GM18870 (cell line): ENCODE measurements at regions not wholly inside any gene's neighbourhood (a gene's known extent, or its start where the extent isn't known, plus 50 kb on each side); places are given as distances from the start of the nearest gene placed in this dataset.
"Not testable (repeated sequence)": the region's sequence is repeated elsewhere in the genome, so short reads cannot be mapped to it uniquely, and the experiment has no call there.

ENCODE experiments used
- ATAC-seq: cut with Tn5 transposase; IDR thresholded peaks from one replicate; pipeline ENCODE4 v1.9.1; 2021; ENCODE audit warnings: moderate library complexity; ENCODE audit not compliant: unreplicated experiment

GRCh38 chr15:20348291-20348899 lies 193.2 kb downstream of the GOLGA6L6 start:
- no peak for ATAC-seq

GRCh38 chr15:20346082-20346805 lies 195.4 kb downstream of the GOLGA6L6 start:
- no peak for ATAC-seq

DNA sequence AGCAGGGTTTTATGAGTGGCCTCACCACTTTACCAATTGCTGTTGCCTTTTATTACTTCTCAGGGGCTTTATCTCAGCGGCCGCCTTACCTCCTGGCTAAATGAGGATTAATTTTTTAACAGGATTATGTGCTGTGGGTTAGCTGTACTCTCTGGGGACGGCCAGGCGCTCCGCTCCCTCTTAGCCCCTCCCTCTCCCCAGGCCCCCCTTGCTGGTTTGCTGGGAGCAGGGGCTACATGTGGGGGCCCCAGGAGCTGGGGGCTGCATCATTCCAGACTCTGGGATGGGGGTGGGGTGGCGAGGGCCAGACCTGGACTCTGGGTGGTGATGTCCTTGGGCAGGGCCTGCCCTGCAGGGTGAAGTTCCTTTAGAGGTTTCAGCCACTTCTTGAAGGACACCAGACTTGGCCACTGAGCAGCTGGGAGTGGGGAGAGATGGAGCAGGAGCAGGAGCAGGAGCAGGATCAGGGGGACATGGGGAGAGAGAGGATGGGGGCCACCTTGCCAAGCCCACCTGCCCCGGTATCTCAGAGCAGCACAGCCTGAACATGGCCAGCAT lies 196.1 kb downstream of the GOLGA6L6 start:
- ATAC-seq: no peak

GRCh38 chr15:20344601-20345400 lies 196.8 kb downstream of the GOLGA6L6 start:
- no peak for ATAC-seq

DNA sequence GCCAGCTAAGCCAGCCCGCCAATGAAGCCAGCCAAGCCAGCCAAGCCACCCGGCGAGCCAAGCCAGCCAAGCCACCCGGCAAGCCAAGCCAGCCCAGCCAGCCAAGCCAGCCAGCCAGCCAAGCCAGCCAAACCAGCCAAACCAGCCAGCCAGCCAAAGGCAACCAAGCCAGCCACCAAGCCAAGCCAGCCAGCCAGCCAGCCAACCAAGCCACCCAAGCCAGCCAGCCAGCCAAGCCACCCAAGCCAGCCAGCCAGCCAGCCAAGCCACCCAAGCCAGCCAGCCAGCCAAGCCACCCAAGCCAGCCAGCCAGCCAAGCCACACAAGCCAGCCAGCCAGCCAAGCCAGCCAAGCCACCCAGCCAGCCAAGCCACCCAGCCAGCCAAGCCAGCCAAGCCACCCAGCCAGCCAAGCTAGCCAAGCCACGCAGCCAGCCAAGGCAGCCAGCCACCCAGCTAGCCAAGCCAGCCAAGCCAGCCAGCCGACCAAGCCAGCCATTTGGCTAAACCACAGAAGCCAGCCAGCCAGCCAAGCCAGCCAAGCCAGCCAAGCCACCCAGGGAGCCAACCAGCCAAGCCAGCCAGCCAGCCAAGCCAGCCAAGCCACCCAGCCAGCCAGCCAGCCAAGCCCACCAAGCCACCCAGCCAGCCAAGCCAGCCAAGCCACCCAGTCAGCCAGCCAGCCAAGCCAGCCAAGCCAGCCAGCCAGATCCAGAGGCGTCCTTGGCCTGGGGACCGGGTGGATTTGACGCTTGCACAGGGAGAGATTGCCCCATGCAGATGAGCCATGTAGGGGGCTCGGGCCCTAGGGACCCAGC lies 198.0 kb downstream of the GOLGA6L6 start:
- ATAC-seq: not testable (repeated sequence)

- ATAC-seq: not testable (repeated sequence)
Measured at GRCh38 chr15:20342601-20343394, 198.8 kb downstream of the GOLGA6L6 start.

GRCh38 chr15:20341901-20342600 lies 199.5 kb downstream of the GOLGA6L6 start:
- no peak for ATAC-seq

- ATAC-seq: no peak
Measured at GRCh38 chr15:20340931-20341661, 200.5 kb downstream of the GOLGA6L6 start.

- no peak for ATAC-seq
Measured at GRCh38 chr15:20340331-20340811, 201.2 kb downstream of the GOLGA6L6 start.

GRCh38 chr15:20339086-20339791 lies 202.4 kb downstream of the GOLGA6L6 start:
- not testable (repeated sequence) for ATAC-seq

DNA sequence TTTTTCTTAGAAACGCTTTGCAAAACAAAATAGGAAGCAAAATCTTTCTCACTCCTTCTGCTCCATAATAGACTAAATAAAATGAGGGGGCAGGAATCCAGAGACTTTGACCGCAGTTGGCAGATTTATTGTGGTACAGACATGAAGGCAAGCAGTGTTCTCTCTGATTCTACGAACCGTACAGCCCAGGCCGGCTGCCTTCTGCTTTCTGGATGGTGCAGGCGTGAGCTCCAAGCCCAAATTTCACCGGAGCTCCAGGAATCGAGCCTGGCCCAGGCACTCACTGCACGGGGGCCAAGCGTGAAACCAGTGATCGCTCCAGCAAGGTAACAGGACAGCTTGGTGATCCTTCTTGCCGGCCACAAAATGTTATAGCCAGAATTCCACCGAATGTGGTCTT lies 202.9 kb downstream of the GOLGA6L6 start:
- ATAC-seq: not testable (repeated sequence)

- not testable (repeated sequence) for ATAC-seq
Measured at GRCh38 chr15:20337238-20337637, 204.4 kb downstream of the GOLGA6L6 start.

GRCh38 chr15:20334451-20334850 lies 207.1 kb downstream of the GOLGA6L6 start:
- ATAC-seq: not testable (repeated sequence)

- ATAC-seq: not testable (repeated sequence)
Measured at GRCh38 chr15:20325751-20326150, 215.8 kb downstream of the GOLGA6L6 start.

DNA sequence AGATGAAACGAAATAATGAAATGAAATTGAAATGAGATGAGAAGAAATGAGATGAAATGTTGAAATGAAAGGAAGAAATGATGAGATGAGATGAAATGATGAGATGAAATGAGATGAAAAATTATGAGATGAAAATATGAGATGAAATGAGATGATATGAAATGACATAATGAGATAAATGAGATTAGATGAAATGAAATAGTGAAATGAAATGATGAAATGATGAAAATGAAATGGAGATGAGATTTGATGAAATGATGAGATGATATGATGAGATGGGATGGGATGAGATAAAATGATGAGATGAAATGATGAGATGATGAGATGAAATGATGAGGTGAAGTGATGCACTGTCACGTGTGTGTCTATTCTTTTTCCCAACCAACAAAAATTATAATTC lies 224.5 kb downstream of the GOLGA6L6 start:
- not testable (repeated sequence) for ATAC-seq

- not testable (repeated sequence) for ATAC-seq
Measured at GRCh38 chr15:20311014-20311680, 230.5 kb downstream of the GOLGA6L6 start.

GRCh38 chr15:20310603-20311002 lies 231.0 kb downstream of the GOLGA6L6 start:
- no peak for ATAC-seq
